Keratinocyte (primary cell): ENCODE measurements at regions not wholly inside any gene's neighbourhood (a gene's known extent, or its start where the extent isn't known, plus 50 kb on each side); places are given as distances from the start of the nearest gene placed in this dataset.

Source experiments
- EZH2 ChIP-seq: IDR thresholded peaks from one replicate; pipeline ENCODE4 v1.6.1; 2012; ENCODE audit warnings: inconsistent platforms, mild to moderate bottlenecking, low read length, moderate library complexity
- TF ChIP-seq, protein P1 (sequence below), 3 experiments: IDR thresholded peaks in 1 of 3; conservative IDR thresholded peaks in 1 of 3; optimal IDR thresholded peaks in 1 of 3; 2 replicates in 2 of 3; 3 replicates in 1 of 3; pipeline versions ENCODE3 to v1.5.1; 2011; ENCODE audit warnings: low read length in 3 of 3, mild to moderate bottlenecking in 3 of 3, moderate library complexity in 2 of 3, control low read depth in 1 of 3, inconsistent platforms in 1 of 3; ENCODE audit not compliant: insufficient read depth in 2 of 3; ENCODE audit errors: extremely low read depth in 1 of 3

GRCh38 chr13:34464011-34464410, 478.1 kb upstream of the NBEA start:
- TF ChIP-seq, protein P1, sequence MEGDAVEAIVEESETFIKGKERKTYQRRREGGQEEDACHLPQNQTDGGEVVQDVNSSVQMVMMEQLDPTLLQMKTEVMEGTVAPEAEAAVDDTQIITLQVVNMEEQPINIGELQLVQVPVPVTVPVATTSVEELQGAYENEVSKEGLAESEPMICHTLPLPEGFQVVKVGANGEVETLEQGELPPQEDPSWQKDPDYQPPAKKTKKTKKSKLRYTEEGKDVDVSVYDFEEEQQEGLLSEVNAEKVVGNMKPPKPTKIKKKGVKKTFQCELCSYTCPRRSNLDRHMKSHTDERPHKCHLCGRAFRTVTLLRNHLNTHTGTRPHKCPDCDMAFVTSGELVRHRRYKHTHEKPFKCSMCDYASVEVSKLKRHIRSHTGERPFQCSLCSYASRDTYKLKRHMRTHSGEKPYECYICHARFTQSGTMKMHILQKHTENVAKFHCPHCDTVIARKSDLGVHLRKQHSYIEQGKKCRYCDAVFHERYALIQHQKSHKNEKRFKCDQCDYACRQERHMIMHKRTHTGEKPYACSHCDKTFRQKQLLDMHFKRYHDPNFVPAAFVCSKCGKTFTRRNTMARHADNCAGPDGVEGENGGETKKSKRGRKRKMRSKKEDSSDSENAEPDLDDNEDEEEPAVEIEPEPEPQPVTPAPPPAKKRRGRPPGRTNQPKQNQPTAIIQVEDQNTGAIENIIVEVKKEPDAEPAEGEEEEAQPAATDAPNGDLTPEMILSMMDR (optimal IDR thresholded peaks at IDR 0.05 in 1 of 3, IDR thresholded peaks at IDR 0.05 in 1 of 3, conservative IDR thresholded peaks at IDR 0.05 in 1 of 3; ENCODE audit: extremely low read depth in 1 of 3, insufficient read depth in 2 of 3, low read length in 3 of 3), result no peak
- no peak for TF ChIP-seq EZH2
